ENCODE measurements at regions not wholly inside any gene's neighbourhood (a gene's known extent, or its start where the extent isn't known, plus 50 kb on each side); places are given as distances from the start of the nearest gene placed in this dataset.
"Not testable (repeated sequence)": the region's sequence is repeated elsewhere in the genome, so short reads cannot be mapped to it uniquely, and the experiment has no call there.

DNA sequence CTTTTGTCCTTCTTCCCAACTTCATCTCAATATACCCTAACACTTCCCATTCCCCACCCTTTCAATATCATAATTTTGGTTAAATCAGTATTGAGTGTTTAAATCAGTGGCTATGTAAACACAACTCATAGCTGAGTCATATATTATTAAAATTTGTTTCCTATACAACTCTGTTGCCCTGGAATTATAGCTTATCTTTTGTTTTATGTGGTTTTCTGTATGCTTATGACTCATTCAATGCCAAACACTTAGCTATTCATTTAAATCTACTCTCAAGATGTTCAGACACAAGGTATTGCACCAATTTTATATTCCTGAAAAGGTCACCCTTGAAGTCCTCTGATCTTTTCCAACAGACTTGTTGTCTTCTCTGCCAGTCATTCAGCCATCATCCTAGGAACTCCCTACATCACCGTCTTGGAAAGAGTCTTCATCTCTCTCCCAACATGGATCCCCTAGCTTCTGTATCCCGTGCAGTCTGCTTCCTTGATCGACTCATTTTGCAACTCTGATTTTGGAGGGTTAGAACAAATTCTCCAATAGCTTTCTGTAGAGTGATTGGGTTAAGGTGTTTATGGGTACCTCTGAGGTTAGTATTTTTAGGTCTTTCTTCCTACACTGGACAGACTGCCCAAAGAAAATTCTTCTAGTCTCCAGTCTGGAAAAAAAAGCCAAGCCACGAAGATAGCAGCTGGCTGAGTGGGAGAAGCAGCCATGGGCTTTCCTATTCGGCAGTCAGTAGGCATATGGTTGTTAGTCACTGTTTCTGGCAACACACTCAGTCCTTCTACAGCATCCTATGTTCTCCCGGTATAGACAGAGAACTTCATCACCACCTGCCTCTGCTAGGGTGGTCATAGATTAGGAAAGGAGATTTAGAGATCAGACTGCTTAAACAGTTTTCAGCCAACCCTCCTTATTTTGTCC lies 102.1 kb downstream of the CRPPA start:
- peak; percentile 96 for DNase-seq (ENCODE audit: low spot score)

DNA sequence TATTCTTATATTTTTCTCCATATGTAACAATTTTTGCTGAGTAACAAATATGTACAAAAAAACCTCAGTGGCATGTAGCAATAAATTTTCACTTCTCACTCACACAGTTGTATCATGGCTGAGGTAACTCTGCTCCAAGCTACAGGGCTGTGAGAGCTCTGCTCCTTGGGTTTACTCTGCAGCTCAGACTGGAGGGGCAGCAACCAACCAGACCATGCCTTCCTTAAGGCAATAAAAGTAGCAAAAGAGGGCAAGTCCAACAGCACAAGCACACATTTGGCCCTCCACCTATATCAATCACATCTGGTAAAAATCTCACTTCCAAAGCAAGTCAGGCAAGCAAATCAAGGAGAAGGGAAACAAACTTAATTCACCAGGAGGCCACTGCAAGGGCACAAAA lies 102.9 kb downstream of the CRPPA start:
- DNase-seq (ENCODE audit: low spot score), result no peak

DNA sequence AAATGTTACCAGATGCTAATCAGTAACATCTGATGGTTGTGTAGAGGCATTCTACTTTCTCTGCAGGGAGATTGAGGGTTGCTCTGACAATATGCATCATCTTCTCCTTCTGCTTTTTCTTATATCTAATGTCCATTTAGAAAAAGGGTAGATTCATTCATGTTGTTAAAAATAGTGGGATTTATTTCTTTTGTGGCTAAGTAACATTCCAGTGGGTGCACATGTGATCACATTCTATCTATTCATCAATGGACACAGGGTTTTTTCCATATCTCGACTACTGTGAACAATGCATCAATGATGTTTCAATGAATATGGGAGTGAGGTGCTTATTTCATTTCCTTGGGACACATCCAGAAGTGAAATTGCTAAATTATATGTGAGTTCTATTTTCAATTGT lies 103.9 kb downstream of the CRPPA start:
- DNase-seq (ENCODE audit: low spot score), result no peak

DNA sequence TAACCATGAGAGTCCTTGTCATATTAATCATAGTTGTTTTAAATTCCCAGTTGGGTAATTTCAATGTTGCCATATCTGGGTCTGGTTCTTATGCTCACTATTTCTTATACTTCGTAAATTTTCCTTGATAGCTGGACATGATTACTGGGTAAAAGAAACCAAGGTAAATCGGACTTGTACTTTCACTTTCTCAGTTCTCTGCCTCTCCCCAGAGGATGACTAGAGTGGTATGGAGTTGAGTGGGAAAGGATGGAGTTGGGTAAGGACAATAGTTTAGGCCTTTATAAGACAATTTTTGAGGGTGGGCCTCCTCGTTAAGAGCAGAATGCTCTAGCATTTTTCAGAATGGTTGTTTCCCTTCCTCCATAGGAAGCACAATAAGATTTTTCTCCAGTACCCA lies 106.1 kb downstream of the CRPPA start:
- no peak for DNase-seq (ENCODE audit: low spot score)

DNA sequence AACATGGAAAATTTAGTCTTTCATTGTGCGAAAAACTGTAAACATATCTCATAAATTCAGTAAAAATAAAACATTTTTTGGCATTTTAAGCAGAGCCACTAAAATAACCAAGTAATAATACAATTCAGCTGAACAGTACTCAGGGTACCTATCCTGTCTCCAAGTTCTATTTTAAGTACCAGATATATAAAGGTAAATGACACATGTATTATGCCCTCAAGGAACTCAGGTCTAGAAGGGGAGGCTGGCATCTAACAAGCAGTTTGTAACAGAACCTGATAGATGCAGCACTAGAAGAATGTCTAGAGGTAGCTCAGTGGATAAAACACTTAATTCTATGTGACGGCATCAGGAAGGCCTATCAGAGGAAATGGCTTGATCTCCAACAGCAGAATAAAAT lies 112.2 kb downstream of the CRPPA start:
- no peak for DNase-seq (ENCODE audit: low spot score)

DNA sequence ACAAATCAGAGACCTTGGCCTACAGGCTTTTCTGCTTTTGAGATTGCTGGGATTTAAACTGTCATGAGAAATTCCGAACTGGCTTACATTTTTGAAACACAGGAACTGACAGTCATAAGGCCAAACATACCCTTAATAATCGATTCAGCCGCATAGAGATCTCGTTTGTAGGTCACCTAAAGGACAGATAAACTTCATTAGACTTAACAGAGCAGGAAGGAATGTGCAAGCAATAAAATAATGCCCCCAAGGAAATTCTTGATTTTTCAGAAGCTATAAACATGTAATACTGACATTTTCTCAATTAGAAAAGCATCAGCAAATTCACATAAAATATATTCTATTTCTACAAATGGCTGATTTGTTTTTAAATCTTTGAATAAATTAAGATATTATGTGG lies 120.0 kb downstream of the CRPPA start:
- DNase-seq (ENCODE audit: low spot score), result no peak

DNA sequence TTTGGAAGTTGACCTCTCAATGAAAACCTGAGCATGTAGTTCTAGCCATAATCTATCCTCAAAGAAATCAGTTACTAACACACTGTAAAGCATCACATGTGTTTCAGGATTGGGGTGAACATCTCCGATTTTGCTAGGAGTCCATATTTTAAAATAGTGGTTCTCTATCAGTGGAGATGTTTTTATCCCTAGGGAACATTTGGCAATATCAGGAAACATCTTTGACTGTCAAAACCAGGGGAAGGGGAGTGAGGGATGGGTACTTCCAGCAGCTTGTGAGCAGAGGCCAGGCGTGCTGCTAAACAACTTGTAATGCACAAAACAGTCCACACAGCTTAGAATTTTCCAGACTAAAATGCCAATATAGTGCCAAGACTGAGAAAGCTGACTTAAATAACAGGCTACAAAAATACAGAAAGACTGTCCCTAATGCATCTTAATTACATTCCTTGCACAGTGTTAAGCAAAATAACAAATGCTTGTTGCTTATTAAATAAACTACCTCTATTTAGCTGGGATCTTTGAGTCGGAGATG lies 120.9 kb downstream of the CRPPA start:
- DNase-seq (ENCODE audit: low spot score), result no peak

DNA sequence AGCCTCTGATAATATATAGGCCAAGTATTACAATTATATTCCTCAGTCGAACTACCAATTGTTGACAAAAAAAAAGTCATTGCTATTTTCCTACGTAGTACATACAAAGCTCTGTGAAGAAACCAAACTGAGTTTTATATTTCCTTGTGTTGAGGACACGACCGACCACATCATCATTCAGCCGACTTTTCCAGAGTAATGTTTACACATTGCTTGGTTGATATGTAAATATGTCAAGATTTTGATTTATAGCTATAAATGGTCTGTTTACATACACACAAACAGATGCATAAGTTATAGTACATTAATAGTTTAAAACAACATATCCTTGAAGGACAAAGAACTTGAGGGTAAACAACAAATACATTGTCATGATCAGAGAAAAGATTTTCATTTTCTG lies 121.5 kb downstream of the CRPPA start:
- DNase-seq (ENCODE audit: low spot score), result peak; percentile 25

DNA sequence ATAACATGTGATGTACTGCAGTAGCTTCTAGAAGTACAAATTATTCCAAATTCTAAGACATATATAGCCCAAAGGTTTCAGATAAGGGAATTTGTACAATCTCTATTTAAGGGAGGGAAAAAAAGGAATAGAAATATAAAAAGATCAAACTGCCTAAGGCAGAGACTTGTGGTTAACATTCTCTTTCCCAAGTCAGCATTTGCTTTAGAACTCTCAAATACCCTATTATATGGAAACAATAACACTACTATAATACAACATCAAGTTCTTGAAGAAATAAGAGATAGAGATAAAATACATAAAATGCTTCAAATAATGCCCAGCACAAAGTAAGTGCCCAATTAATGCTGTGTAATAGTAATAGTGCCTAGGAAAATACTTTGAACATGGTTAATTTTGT lies 123.1 kb downstream of the CRPPA start:
- no peak for DNase-seq (ENCODE audit: low spot score)

DNA sequence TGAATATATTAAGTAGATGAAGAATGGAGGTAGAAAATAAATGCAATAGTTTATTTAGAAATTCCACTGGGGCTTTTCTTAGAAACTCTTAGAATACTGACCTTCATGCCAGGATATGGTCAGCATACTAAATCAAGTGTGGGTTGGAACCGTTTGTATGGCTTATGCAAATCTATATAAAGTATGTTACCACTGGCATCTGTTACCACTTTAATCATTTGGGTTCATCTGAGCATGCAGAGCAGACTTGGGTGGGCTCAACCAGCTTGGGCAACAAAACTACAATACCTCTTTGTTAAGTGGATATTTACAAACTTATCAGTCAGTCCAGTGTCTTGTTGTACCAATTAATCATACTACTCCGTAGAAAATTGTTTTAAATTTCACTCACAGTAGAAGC lies 125.8 kb downstream of the CRPPA start:
- DNase-seq (ENCODE audit: low spot score), result peak; percentile 32

DNA sequence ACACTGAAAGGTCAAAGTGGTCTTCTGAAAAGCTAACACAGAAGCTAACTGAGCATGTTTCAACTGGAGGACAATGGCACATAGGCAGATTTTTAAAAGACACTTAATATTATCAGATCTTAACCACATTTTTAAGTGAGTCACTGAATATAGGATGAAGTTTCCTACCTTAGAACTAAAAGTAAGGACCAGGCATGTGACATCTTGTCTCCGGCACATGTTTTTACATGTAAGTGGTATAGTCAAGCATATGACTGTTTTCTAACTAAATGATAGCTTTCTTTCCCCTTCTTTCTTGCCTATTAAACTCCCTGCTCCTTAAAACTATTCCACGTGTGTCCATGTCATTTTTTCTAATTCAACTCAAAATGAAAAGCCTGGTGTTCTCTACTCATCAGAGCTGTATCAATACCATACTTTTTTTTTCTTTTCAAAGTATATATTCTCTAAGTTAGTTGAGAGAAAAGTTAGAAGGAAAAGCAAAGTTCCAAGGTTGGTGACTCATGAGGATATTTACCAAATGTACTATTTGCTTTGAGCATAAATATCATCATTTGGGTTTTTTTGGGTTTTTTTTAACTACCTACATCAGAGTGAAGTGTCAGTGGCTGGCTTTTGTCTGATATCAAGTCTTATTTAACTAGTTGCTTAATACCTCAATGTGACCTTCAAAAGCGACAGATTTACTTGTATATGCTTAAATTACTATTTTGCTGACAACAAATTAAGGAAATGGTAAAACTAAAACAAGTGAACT lies 127.5 kb downstream of the CRPPA start:
- DNase-seq (ENCODE audit: low spot score), result no peak

DNA sequence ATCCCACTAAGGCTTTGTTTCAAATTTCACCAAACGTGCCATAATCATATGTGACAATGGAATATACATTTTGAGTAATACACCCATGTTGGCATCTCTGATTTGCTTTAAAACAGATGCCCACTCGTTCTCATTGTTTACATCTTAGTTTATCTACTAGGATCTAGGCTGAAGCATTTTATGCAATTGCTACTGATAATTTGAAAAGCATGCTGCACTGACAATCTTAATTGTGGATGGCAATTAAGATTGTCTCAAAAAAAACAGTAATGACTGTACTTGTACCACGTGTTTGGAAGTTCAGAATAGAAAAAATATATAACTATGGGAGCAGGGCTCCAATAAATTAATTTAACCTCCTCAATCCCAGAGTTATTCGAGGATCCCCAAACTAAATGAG lies 136.8 kb downstream of the CRPPA start:
- no peak for DNase-seq (ENCODE audit: low spot score)

DNA sequence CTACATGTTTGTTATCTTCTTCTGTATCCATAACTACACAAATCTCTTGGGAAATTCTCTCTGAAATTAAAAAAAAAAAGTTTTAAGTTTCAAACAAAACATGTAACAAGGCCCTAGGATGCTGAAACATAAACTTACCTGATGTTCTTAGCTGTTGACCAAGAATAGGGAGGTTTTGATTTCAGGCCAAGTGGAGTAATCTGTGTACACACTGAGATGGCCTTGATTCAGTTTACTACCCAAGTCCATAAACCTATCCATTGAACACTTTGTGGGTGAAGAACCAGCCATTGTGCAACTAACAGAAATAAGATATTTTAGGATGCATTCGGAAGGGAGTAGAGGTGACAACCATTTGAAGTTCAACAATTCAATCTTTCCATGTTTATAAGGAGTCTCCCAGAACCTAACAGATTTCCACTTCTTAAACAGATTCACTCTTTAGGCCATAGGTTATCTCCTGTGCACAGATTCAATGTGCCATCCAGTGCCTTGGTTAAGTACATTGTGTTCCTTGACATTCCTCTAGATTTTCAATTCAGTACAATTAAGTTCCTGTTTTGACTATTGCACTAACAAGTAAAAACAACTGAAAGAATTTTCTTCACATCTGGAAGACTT lies 143.1 kb downstream of the CRPPA start:
- DNase-seq (ENCODE audit: low spot score), result no peak

DNA sequence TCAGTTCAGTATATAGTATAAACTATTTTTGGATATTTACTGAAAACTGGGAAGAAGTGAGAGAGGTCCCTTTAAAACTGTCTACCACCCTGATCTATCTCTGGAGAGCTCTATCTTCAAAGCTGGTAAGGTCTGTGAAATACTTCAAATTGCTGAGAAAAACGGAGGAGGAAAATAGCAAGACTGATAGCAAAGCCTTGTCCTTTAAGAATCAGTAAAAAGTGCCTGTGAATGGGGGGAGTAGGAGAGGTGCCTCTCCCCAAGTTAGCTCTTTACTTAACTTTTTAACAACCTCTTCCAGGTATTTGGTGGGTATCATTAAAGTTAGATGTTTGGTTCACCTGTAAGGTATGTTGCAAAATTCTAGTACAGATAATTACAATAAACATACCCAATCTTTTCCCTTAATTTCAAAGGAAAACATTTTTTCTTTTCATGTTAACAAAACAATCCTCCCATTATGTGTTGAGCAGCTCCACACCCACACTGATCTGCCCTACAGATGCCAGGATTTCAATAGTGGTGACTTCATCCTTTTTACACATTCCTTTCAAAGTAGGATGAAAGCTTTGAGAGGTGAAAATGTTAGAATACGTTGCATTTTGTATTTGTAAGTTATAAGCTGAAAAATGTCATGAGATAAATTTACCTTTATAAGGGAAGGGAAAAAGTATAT lies 149.2 kb downstream of the CRPPA start:
- DNase-seq (ENCODE audit: low spot score), result peak; percentile 71

DNA sequence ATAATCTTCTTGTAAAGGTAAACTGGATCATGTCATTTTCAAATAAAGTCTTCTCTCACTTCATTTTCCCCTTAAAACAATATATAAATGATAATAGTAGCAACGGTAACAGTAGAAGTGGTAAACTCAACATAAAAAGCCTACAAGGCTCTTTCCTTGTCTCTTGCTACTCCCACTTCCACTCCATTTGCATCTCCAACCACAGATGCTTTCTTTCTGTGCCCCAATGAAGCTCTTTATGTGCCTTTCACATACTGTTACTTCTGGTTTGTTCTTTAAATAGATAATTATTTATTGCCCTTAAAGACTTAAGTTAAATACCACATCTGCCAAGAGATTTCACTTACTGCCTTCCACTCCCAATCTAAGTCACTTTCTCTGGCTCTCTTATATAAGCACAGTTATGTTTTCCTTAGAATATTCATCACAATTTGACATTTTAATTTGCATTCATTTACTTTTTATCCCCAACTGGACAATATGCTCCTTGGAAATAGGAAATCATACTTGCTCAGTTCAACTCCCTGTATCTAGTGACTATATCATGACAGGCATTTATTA lies 149.9 kb downstream of the CRPPA start:
- no peak for DNase-seq (ENCODE audit: low spot score)

DNA sequence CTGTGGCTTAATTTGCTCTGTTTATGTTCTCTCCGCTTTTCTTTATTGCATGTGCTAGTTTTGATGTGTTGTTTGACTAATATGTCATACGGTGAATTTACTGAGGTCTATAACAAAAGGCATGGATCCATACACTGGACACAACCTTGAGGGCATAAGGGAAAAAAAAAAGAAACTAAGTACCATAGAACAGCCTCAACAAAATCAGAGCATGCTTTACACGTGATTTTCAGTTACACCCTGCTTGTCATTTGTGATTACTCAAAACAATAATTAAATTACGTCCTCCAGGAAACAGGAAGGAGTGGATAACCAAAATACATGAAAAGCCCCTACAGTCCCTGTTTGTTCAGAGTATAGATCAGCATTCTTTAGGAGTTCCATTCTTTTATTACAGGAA lies 150.5 kb downstream of the CRPPA start:
- no peak for DNase-seq (ENCODE audit: low spot score)

DNA sequence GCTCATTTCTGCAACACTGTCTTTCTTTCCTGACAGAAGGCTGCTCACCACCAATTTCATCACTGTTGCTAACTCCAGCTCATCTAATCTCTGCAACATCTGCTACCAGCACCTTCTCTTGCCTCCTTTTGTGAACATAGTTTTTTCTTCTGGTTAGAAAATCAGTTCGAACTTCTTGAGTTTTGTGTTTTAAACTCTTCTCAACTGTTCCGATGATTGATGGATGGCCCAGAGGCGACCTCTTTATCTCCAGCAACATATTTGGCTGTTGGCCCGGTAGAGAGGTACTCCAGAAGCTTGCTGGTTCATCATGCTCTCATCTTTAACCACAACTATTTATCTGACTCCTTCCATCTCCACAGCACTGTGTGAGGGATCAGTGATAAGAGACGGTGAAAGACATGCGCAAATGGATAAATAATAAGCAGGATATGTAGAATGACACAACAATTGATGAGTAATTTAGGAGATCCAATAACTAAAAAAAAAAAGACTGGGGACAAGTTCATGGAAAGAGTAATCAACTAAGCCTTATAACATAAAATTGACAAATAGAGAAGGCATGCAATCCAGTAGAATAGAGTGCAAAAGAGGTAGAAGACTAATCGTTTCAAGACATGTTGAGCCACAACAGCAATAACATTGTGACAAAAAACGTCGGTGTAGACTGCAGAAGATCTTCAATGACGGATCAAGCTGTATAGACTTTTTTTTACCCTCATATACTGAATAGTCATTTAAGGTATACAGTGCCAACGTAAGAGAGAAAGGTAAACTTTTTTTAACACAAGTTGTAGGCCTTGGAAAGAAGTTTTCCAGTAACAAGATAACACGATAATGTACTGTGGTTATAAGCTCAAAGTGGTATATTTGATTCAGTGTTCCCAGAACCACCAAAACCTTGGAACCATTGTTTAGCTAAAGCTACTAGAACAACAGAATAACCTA lies 152.2 kb downstream of the CRPPA start:
- DNase-seq (ENCODE audit: low spot score), result no peak

DNA sequence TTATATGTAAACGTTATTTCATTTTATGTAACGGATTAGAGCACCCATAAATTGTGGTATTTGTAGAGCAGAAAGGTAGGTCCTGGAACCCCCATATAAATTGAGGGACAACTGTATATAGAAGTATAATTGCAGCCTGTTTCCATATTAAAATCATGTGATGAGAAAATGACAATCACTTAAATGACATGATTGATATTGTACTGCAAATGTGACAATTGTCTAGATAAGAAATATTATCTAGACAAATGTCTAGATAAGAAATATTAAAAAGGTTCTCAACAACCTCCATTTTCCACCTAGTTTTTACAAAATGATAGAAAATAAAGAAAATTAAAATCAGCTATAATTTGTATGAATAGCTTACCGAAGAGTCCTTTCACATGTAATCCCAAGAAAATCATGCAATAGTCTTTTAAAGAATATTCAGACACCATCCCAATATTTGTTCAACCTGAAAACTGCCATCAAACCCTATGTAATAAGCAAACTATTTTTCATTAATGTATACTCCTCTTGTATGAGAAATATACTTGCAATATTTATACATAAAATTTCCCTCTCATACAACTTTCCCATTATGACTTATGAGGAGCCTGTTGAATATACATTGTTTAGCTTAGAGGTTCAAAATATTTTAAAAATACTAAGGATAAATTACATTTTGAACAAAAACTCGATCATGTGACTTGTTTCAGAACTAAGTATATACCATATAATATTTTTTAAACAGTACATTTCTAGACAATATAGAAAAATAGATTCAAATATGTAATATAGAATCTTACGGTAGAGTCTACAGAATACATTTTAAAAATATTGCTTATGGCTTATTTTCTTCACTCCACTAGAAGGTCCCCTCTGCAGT lies 153.2 kb downstream of the CRPPA start:
- no peak for DNase-seq (ENCODE audit: low spot score)

DNA sequence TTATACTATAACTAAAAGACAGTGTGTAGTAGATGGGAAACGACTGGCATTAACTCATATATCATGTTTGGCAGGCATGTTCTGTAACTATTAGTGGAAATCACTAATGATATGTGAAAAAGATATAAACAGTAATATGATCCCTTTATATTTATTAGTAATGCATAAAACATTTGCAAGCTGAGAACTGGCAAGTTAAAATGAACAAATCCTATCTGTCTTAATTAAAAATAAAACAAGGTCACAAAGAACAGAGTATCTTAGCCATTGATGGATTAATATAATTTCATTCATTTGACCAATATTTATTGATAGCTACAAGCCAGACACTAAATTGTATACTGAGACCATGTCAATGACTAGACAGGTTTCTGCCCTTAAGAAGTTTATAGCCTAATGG lies 154.5 kb downstream of the CRPPA start:
- DNase-seq (ENCODE audit: low spot score), result no peak

DNA sequence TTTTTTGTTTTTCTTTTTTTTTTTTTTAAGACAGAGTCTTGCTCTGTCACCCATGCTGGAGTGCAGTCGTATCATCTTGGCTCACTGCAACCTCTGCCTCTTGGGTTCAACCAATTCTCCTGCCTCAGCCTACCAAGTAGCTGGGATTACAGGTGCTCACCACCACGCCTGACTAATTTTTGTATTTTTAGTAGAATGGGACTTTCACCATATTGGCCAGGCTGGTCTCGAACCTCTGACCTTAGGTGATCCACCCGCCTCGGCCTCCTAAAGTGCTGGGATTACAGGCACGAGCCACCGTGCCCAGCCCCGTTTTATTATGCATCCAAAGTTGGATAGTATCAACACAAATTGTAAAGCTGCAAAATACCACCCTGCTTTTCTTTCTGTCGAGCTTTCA lies 154.9 kb downstream of the CRPPA start:
- DNase-seq (ENCODE audit: low spot score), result not testable (repeated sequence)

All from SW480 (cell line).